HepG2 (cell line): ENCODE measurements at regions not wholly inside any gene's neighbourhood (a gene's known extent, or its start where the extent isn't known, plus 50 kb on each side); places are given as distances from the start of the nearest gene placed in this dataset.

Experiments
- ATAC-seq: fragments of 200-7000 bp; cut with Tn5 transposase; 3 replicates; pipeline ENCODE4 v1.9.1; 2020; ENCODE audit warnings: mild to moderate bottlenecking, moderate library complexity
- BruUV-seq: library from RNA; stranded (reverse); fragments of 400-500 nt; replicated peaks from 2 replicates; lab custom pipeline; 2021; lab: Mats Ljungman, UMichigan
- CTCF ChIA-PET: fragments of 300-600 bp; formaldehyde crosslinking; extraction: SDS; loops from one replicate; lab custom pipeline; 2021; ENCODE audit warnings: low total read pairs, inconsistent platforms, low intra/inter-chr PET ratio; lab: Yijun Ruan, JAX
- POLR2A ChIA-PET: fragments of 350-600 bp; sonication (Branson Sonifier 250); formaldehyde crosslinking; loops from one replicate; lab custom pipeline; 2020; ENCODE audit warnings: antibody characterized with exemption, inconsistent platforms; lab: Yijun Ruan, JAX
- DNase-seq: peaks from one replicate; pipeline ENCODE4 v3.0.0-alpha.2; 2015; ENCODE audit warnings: low spot score
- FAIRE-seq: peaks from 3 replicates; lab custom pipeline; 2011; peaks lifted over from hg19 to GRCh38; lab: Jason Lieb, UNC
- H2AFZ ChIP-seq: one replicate; pipeline ENCODE4 v1.6.1; 2011; ENCODE audit warnings: low read length, inconsistent platforms
- H3K27ac ChIP-seq: fragments of 300-600 bp; 3 replicates; pipeline ENCODE4 v1.8.0; 2011; ENCODE audit warnings: mixed run types, mild to moderate bottlenecking, mixed read lengths, low read length, inconsistent platforms; ENCODE audit not compliant: insufficient read depth; ENCODE audit errors: extremely low read length
- H3K27me3 ChIP-seq, 2 experiments: fragments of 200-600 bp in 1 of 2; 2 replicates in 1 of 2; 3 replicates in 1 of 2; pipeline versions ENCODE4 v1.6.0 to v1.8.0; 2011; ENCODE audit warnings: low read length in 2 of 2, mild to moderate bottlenecking in 2 of 2, moderate library complexity in 2 of 2, inconsistent platforms in 1 of 2; ENCODE audit not compliant: insufficient read depth in 2 of 2, control insufficient read depth in 1 of 2
- H3K36me3 ChIP-seq, 2 experiments: fragments of 200-600 bp in 1 of 2; replicated peaks in 1 of 2; 2 replicates in 1 of 2; 3 replicates in 1 of 2; pipeline versions ENCODE4 v1.5.1 to v1.8.0; 2011; ENCODE audit warnings: low read length in 2 of 2, inconsistent platforms in 1 of 2; ENCODE audit not compliant: insufficient read depth in 2 of 2, control insufficient read depth in 1 of 2
- H3K4me1 ChIP-seq: 2 replicates; pipeline ENCODE4 v1.5.1; 2012; ENCODE audit warnings: low read length, inconsistent platforms; ENCODE audit not compliant: insufficient read depth
- H3K4me2 ChIP-seq: 2 replicates; pipeline ENCODE4 v1.6.0; 2011; ENCODE audit warnings: low read depth, low read length, inconsistent platforms
- H3K4me3 ChIP-seq, 3 experiments: fragments of 200-600 bp in 1 of 3; sonication (generic), shearing (Covaris generic) in 1 of 3; replicated peaks in 1 of 3; 2 replicates each; pipeline ENCODE4 v1.5.1; 2011 to 2016; ENCODE audit warnings: low read length in 3 of 3, inconsistent platforms in 2 of 3, low read depth in 2 of 3, mild to moderate bottlenecking in 2 of 3, control low read depth in 1 of 3, mixed read lengths in 1 of 3; ENCODE audit not compliant: insufficient read depth in 1 of 3
- H3K79me2 ChIP-seq: one replicate; pipeline ENCODE4 v1.6.1; 2011; ENCODE audit warnings: low read length, inconsistent platforms; ENCODE audit not compliant: insufficient read depth
- H3K9ac ChIP-seq: 2 replicates; pipeline ENCODE4 v1.6.0; 2011; ENCODE audit warnings: mild to moderate bottlenecking, low read depth, low read length, inconsistent platforms; ENCODE audit not compliant: insufficient read depth
- H3K9me3 ChIP-seq: 2 replicates; pipeline ENCODE4 v1.5.1; 2012; ENCODE audit warnings: mild to moderate bottlenecking, low read length
- H4K20me1 ChIP-seq: 2 replicates; pipeline ENCODE4 v1.6.0; 2011; ENCODE audit warnings: inconsistent platforms, mild to moderate bottlenecking, low read length, moderate library complexity; ENCODE audit not compliant: insufficient read depth
- ARNTL ChIP-seq: sonication (generic); formaldehyde crosslinking; IDR thresholded peaks from 2 replicates; pipeline ENCODE4 v1.4.0; 2020; ENCODE audit warnings: mild to moderate bottlenecking, missing genetic modification reagents
- EED ChIP-seq: sonication (generic); formaldehyde crosslinking; IDR thresholded peaks from 2 replicates; pipeline ENCODE4 v1.5.0; 2020; ENCODE audit warnings: mild to moderate bottlenecking, missing genetic modification reagents
- RARG ChIP-seq: sonication (generic); formaldehyde crosslinking; IDR thresholded peaks from 2 replicates; pipeline ENCODE4 v1.4.0; 2020; ENCODE audit warnings: low read depth, mild to moderate bottlenecking, missing genetic modification reagents
- ZBTB1 ChIP-seq: sonication (generic); formaldehyde crosslinking; IDR thresholded peaks from 2 replicates; pipeline ENCODE4 v1.4.0; 2020; ENCODE audit warnings: missing genetic modification reagents, borderline replicate concordance
- ZZZ3 ChIP-seq: sonication (generic); formaldehyde crosslinking; IDR thresholded peaks from 2 replicates; pipeline ENCODE4 v1.4.0; 2020; ENCODE audit warnings: missing genetic modification reagents, mild to moderate bottlenecking, borderline replicate concordance
- WGBS: methylation state at CpG from one replicate; pipeline ENCODE4 v1.1.6; 2017; ENCODE audit warnings: low lambda C conversion rate; 5-methylcytosine and 5-hydroxymethylcytosine counted together
- in situ Hi-C: cut with HindIII; loops from 2 replicates; pipeline ENCODE4 v1.10.0; 2017; ENCODE audit warnings: low pct_unique_long_range_greater_than_20kb; ENCODE audit not compliant: extremely low pct_ligation_motif_present
- intact Hi-C: fragments of 100-400 bp; cut with micrococcal nuclease; formaldehyde crosslinking; loops from one replicate; pipeline ENCODE4 v1.10.0; 2022; ENCODE audit not compliant: unreplicated experiment
- TF ChIP-seq, protein P1 (sequence below), 2 experiments: fragments of 450-650 bp in 1 of 2; sonication (generic) in 1 of 2; formaldehyde crosslinking in 1 of 2; IDR thresholded peaks; 2 replicates each; pipeline versions ENCODE4 v1.6.1 to v1.8.0; 2016 to 2022; ENCODE audit warnings: antibody characterized with exemption in 1 of 2, mild to moderate bottlenecking in 1 of 2, missing genetic modification reagents in 1 of 2

DNA sequence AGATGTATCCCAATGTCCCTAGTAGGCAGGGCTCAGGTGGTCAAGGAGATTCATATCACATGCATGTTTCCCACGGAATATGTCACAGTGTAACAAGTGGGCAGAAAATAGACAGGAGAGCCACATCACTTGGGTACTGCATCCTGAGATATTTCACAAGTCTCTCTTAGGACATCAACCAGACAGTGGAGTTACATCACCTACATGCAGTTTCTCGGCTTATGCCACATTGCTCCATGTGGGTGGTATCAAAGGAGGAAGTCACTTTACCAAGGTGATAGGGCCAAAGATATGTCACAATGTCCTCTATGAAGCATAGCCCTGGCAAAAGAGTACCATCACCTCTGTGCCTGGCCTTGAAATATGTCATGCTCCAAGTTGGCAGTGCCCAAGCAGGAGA is 1056.7 kb upstream of the AMELY start:
- Histone ChIP-seq H3K9ac (no peak overlapping the region), H3K4me3 (no peak overlapping the region), H3K27ac (no peak overlapping the region), H3K4me2 (no peak overlapping the region), H3K27me3 (no peaks in the 10 kb centered on the region), H3K36me3 (no peaks in the 10 kb centered on the region), H3K4me1 (no peaks in the 10 kb centered on the region), H2AFZ (no peak overlapping the region), H3K9me3 (peaks cover 8% of the 10 kb centered on the region), H4K20me1 (no peaks in the 10 kb centered on the region), H3K79me2 (no peaks in the 10 kb centered on the region)
- intact Hi-C loops (no loop called here), in situ Hi-C loops (no loop called here)
- DNase-seq (no peak), FAIRE-seq (no peak), ATAC-seq (no peak)
- TF ChIP-seq RARG, result no peak
- WGBS, result no CpG with 5 or more reads among the region's 2 CpGs
- no TSS peak for BruUV-seq
- CTCF ChIA-PET, result no interaction called here
- POLR2A ChIA-PET, result no interaction called here

DNA sequence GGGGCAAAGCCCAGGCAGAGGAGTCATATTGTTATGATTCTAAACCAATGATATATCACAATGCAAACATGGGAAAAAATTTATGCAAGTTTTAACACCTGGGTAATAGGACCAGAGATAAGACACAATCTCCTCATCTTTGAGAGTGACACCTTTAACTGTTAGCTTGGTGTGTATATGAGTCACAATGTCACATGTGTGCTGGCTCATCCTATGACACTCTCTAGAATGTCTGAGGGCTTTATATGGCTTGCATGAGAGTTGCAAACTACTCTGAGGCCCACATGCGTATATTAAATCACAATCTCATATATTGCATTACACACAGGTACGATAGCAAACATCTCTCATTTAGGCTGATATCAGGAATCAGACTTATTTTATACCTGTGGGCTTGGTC is 1055.4 kb upstream of the AMELY start:
- CTCF ChIA-PET, result no interaction called here
- no peak for ATAC-seq
- no peak for TF ChIP-seq ARNTL (CRISPR knock-in tag)
- TF ChIP-seq EED (CRISPR knock-in tag), result no peak
- no peak for TF ChIP-seq ZZZ3 (CRISPR knock-in tag)
- TF ChIP-seq, protein P1, sequence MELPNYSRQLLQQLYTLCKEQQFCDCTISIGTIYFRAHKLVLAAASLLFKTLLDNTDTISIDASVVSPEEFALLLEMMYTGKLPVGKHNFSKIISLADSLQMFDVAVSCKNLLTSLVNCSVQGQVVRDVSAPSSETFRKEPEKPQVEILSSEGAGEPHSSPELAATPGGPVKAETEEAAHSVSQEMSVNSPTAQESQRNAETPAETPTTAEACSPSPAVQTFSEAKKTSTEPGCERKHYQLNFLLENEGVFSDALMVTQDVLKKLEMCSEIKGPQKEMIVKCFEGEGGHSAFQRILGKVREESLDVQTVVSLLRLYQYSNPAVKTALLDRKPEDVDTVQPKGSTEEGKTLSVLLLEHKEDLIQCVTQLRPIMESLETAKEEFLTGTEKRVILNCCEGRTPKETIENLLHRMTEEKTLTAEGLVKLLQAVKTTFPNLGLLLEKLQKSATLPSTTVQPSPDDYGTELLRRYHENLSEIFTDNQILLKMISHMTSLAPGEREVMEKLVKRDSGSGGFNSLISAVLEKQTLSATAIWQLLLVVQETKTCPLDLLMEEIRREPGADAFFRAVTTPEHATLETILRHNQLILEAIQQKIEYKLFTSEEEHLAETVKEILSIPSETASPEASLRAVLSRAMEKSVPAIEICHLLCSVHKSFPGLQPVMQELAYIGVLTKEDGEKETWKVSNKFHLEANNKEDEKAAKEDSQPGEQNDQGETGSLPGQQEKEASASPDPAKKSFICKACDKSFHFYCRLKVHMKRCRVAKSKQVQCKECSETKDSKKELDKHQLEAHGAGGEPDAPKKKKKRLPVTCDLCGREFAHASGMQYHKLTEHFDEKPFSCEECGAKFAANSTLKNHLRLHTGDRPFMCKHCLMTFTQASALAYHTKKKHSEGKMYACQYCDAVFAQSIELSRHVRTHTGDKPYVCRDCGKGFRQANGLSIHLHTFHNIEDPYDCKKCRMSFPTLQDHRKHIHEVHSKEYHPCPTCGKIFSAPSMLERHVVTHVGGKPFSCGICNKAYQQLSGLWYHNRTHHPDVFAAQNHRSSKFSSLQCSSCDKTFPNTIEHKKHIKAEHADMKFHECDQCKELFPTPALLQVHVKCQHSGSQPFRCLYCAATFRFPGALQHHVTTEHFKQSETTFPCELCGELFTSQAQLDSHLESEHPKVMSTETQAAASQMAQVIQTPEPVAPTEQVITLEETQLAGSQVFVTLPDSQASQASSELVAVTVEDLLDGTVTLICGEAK (IDR thresholded peaks at IDR 0.05), result no peak
- TF ChIP-seq, protein P1 (CRISPR knock-in tag; IDR thresholded peaks at IDR 0.05), result no peak
- no peak for TF ChIP-seq ZBTB1 (CRISPR knock-in tag)

More for the DNA sequence above, 1055.4 kb upstream of the AMELY start:
- H3K4me2 ChIP-seq, result no peak overlapping the region
- in situ Hi-C loops, result no loop called here
- H3K36me3 ChIP-seq, result no peaks in the 10 kb centered on the region
- H3K27me3 ChIP-seq, result no peaks in the 10 kb centered on the region
- FAIRE-seq (no peak), DNase-seq (no peak)
- H3K27ac ChIP-seq, result no peak overlapping the region
- no CpG with 5 or more reads among the region's 2 CpGs for WGBS
- peaks cover 8% of the 10 kb centered on the region for H3K9me3 ChIP-seq
- no peak overlapping the region for H2AFZ ChIP-seq
- no TSS peak for BruUV-seq
- H3K4me1 ChIP-seq, result no peaks in the 10 kb centered on the region
- no peak overlapping the region for H3K4me3 ChIP-seq
- no peaks in the 10 kb centered on the region for H4K20me1 ChIP-seq
- no peak overlapping the region for H3K9ac ChIP-seq
- POLR2A ChIA-PET, result no interaction called here
- intact Hi-C loops, result no loop called here
- H3K79me2 ChIP-seq, result no peaks in the 10 kb centered on the region
